SW480 (cell line): ENCODE measurements at regions not wholly inside any gene's neighbourhood (a gene's known extent, or its start where the extent isn't known, plus 50 kb on each side); places are given as distances from the start of the nearest gene placed in this dataset.

Experiments used
- DNase-seq: peaks from one replicate; pipeline ENCODE4 v3.0.0-alpha.2; 2016; ENCODE audit warnings: low spot score

DNA sequence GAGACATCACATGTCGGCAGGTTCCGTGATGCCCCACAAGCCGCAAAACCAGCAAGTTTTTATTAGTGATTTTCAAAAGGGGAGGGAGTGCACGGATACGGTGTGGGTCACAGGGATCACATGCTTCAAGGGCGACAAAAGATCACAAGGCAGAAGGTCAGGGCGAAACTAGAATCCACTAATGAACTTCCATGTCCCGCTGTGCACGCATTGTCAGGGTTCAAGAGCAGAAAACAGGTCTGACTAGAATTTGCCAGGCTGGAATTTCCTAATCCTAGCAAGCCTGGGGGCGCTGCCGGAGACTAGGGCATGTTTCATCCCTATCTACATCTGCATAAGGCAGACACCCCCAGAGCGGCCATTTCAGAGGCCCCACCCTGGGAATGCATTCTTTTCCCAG, 225.2 kb downstream of the NPHP4 start:
- peak; percentile 15 for DNase-seq

DNA sequence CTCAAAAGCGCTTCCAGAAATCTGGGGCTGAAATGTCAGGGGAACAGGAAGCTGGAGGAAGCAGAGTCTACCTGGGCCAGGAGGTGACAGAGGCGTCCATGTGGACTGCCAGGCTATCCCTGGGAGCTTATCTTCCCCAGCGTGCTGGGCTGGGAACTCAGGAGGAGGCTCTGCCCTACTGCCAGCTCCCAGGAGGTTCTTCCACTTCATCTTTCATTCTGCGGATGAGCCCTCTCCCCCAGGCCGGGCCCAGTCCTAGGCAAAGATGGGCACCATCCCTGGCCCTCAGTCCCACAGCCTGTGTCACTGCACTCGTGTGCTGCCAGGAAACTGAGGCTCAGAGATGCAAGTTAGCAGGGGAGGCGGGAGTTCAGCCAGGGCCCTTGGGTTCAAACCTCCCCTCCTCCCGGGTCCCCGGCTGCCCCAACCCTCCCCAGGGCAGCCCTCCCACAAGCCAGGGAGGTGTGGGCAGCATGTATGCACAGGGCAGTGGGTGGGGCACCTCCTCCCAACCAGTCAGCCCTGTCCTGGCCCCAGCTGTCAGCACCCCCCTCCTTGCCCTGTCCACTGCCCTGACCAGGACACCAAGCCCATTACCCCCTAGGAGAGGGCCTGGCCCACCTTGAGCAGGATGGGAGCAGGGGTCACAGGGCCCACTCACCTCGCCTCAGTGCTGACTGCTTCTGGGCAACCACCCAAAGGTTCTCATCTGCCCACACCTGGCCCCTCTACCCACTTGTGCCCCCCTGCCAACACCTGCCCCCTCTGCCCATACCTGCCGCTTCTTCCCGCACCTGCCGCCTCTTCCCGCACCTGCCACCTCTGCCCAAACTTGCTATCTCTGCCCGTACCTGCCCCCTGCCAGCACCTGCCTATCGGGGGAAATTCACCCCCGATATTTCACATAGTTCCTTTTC, 226.0 kb downstream of the NPHP4 start:
- peak; percentile 4 for DNase-seq

DNA sequence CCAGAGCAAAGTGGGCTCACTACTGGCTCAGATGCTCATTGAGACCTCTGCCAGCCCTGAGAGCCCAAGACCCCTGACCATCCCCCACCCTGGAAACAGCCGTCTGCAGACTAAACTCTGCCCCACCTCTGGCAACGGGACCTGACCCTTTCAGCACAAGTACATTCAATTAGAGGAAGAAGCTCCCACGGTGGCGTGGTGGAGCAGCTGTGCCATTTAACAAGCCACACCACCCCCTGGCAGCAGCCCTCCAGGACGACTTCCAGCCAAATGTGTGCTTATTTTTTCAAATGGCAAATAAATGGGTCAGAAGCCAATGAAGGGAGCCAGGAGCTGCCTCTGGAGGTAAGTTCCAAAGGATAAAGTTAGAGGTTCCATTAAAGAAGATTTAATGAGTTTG, 226.7 kb downstream of the NPHP4 start:
- DNase-seq, result no peak

DNA sequence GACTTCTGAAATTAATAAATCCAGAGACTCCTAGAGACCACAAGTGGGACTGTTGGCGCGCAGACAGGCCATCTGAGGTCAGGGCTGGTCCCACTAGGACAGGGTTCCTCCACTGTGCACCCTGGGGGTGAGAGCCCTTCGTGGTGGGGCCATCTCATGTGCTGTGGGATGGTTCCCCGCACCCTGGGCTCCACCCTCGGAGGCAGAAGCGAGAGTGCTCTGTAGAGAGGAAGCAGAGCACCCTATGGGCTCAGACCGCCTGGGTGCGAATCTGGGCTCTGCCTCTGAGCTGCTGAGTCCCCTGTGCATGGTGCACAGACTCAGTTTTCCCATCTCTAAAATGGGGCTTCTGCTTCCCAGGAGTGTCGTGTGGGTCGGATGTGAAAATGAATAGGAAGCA, 227.3 kb downstream of the NPHP4 start:
- no peak for DNase-seq

DNA sequence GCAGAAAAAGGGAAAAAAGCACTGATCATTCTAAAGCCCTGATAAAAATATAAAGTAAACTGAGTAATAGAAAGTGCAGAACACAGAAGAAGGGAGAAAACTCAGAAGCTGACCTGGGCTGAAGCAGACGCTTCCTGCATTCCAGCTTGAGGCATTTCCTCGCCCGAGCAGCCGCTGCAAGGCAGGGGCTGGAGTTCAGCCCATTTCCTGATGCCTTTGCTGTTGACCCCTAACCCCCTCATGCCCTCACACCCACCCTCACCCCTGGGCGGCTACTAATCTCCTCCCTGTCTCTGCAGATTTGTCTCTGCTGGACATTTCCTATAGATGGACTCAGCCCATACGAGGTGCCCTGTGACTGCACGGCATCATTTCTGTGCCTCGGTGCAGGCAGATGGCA, 227.8 kb downstream of the NPHP4 start:
- DNase-seq, result no peak

DNA sequence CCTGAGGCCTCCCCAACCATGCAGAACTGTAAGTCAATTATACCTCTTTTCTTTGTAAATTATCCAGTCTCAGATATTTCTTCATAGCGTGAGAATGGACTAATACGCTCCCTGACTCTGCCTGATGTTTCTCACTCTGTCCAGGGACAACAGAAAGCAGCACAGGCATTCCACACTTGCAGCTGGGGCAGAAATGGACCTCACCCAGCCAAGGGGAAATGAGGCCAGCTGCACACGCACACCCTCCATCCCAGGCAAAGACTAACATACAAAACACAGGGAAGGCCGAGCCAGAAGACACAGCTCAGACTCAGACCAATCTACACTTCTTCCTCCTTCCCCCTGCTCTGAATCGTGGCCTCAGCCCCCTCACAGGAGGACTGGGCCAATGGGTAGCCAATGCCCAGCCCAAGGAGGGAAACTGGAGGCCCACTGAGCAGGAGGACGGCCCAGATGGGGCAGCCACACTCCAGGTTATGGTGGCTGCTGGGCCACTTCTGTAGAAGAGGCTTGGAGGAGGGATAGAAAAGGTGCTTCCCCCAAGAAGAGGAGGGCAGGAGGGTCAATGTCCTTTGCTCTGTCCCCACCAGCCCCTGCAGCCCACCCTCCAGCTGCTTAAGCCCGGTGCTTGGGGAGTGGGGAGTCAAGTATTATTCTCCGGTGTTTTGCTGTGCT, 228.4 kb downstream of the NPHP4 start:
- DNase-seq, result no peak

DNA sequence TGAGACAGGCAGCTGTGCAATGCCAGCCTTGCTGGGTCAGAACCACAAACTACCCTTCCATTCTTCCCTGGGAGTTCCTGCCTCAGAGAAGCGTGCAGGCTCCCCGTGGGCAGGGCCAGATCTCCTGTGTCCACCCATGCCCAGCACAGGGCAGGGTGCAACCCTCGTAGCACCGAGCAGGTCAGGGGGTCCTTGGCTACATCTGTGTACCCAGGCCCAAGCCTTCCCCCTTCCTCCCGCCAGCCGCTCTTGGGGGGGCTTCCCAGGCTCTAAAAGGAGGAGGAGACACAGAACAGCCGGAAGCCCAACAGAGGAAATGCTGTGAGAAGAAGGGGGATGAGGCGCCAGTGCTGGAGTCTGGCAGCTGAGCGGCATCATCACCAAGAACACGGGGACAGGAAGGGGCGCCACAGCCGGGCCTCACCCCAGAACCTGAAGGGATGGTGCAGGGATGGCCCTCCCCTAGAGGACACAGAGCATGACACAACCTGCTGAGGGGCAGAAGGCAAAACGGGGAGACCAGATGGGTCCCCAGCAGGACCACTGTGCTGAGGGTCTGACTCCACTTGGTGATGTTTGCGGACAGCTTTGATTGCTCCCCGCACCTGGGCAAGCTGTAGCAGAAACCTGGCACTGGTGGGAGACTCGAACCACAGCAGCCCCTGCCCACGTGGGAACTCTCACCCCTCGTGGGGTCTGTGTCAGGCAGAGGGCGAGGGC, 233.2 kb downstream of the NPHP4 start:
- no peak for DNase-seq

DNA sequence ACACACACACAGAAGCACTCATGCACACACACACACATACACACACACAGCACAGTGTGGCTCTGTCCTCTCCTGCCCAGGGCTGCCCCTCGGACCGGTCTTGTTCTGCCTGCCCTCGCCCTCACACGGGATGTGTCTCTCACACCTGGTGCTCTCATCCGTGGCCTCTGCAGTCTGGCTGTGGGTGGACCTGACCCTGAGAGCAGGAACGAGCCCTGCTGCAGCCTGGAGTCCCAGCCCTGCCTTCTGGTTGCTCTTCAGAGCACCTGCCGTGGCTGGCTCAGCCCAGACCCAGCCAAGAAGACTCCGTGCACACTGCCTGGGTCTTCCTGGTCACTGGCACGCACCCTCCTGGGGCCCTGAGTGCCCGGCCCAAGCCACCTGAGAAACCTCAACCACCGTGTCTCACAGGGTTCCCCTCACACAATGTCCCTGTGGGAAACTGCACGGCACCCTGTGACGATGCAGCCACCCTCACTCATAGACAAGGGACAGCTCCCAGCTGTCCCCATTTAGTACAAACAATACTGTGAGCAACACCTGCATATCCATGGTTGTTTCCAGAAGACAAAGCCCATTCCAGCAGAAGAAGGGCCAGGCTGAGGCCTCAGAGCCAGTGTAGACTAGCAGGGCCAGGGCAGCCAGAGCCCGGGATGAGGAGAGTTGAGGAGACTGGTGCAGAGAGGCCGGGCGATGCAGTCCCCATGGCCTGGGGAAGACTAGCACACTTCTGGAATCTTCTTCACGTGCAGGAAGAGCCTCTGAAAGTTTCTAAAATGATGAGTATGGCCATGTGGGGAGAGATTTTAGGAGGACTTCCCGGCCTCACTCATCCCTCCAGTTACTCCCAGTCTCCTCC, 234.0 kb downstream of the NPHP4 start:
- no peak for DNase-seq

DNA sequence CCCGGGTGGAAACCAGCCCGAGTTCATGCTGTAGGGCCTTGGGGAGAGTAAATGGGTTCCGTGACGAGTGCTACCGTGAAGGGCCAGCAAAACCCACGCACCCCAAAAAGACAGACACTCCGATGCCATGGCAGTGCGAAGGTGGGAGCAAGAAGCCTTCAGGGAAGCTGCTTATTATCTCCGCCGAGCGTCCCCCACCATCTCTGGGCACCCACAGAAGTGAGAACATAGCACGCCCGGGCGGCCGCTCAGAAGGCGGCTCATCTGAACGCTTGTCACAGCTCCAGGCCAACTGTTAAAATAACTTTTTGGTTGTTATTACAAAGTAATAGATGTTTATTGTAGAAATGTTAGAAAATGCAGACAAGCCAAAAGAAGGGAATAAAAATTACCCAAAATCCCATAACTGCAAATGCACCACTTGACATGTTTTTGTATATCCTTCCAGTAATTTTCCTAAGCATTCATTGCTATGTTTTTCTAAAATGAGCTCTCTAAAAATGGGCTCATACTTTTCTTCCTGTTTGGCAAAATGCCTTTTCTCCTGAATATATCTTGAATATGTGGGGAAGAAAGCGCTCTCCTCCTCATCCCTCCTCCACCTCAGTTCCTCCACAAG, 234.9 kb downstream of the NPHP4 start:
- DNase-seq, result no peak

DNA sequence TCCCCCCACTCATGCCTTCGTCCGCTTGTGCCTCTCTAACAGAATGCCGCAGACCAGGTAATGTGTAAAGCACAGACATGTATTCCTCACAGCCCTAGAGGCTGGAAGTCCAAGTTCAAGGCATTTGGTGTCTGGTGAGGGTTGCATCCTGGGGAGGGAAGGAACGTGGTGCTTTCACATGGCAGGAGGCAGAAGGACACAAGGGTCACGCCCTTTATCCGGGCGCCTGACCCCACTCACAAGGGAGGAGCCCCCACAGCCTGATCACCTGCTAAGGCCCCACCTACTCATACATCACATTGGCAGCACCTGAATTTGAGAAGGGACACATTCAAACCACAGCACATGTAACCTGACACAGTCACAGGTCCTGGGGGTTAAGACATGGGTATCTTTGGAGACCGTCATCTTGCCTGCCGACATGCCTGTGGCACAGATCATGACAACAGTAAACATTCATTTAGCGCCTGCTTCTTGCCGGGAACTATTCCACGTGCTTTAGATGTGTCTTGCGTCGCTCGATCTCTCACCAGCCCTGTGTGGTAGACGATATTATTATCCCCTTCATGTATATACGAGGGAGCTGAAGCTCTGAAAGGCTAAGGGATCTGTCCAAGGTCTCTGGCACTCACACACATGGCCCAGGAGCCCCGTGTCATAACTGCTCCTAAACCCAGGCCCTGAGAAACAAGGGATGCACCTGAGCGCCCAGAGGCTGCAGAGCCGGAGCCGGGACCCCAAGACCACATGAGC, 235.6 kb downstream of the NPHP4 start:
- no peak for DNase-seq

DNA sequence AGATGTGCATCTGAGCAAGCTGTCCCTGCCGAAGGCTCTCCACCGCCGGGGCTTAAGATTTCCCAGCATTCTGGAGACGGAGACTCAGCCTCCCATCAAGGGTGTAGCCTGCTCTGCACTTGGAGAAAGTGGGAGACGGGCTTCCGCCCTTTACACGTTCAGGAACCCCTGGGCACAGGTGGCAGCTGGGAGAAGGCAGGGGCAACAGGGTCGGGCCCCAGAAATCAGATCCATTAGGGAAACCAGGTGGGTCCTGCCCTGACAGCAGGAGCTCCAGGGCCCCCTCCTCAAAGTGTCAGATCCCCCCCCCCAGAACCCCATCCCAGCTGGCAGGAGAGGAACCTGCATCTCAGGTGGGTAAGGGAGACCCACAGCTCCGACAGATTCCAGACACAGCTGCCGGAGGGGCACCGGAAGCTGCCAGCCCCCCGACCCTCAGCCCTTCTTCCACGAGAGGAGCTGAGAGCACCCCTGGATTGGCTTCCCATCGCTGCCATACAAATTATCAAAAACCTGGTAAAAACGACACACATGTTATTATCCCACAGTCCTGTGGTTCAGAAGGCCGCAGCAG, 236.6 kb downstream of the NPHP4 start:
- no peak for DNase-seq

DNA sequence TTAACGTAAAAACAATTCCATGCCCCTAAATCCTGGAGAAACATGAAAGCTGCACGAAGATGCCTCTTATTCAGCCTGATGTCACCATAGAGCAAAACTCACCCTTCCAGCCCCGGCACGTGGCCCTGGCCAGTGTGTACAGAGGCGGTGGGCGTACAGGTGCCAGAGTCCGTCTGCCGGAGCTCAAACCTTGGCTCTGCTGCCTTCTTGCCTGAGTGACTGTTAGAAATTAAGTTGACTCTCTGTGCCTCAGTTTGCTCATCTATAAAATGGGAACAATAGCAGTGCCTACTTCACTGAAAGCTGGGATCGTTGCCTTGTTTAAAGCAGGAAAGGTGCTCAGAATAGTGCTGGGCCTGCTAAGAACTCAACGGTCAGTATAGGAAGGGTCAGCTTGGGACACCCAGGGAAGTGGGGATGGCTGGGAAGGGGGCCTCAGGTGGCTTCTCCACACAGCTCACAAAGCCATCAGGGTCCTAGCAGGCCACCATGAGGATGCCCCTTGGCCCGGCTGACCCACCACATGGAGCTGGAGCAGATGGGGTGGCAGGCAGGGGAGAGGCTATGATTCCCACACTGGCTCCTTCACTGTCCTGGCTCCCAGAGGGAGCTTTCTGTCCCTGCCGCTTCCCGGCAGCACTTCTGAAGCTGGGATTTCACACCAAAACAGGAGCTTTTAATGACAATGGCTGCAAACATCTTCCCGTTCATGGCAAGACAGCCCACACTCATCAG, 237.2 kb downstream of the NPHP4 start:
- no peak for DNase-seq

DNA sequence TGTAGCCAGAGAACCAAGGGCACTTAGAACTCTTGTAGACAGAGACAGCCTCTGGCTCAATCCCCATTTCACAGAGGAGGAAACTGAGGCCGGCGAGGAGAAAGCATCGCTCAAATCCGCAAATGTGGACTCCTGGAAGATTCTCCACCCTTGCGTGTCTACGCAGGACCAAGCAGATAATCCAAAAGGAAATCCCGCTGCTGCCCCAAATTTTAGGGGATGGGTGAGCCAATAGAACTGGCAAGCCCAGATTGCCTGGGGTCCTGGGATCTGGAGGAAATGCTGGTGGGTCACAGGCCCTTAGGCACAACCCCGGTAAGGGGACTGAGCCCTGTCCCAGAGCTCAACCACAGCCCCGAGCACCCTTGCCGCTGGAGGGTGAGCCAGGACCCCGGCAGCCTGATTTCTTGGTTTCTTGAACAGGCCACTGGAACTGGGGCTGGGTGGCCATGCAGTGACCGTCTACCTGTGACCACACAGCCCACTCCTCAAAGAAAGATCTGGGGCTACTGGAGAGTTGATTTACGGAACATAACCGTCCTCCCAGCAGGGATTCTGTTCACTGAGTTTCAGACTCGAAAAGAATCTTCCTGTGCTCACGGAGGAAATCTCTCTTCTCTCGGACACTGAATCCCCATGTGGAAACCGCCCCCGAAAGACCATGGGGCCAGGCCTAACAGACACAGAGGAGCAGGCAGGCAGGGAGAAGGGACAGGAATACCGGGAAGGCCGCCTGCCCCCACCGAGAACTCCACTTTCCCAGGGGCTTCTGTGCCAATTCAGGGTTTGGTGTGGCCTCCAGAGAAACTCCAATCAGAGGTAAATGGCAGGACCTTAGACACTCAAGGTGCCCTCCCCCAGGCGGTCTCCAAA, 238.4 kb downstream of the NPHP4 start:
- no peak for DNase-seq

DNA sequence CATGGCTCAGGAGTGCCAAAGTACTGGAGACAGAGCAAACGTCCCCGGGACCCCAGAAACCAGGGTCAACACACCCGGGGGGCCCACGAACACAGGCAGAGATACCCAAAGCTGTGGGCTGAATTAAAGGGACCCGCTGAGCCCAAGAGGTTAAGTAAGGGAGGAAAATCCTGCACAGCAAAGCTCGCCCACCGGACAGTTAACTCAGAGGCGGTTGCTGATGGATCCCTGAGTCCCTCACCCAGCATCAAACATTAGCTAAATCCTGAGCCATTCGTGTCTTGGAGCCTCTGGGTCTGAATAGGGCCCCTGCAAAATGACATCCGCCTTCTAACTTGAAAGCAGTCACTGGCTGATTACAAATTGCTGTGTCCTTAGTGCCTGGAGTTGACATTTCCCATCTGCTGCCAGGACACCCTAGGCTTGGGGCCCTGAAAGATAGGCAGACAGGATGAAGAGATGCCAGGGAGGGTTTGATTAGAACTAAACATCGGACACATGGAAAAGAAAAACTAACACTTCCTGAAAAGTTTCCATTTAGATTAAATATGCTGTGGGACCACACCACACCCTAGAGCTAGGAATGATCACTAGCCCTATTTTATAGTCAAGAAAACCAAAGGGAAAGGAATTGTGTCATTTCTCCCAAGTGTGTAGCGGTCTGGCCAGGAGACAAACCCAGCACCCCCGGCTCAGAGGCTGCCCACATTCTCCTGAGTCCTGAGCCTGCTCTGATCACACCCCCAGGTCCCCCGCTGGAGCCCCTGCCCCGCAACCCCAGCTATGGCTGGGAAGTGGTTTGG, 239.3 kb downstream of the NPHP4 start:
- no peak for DNase-seq

DNA sequence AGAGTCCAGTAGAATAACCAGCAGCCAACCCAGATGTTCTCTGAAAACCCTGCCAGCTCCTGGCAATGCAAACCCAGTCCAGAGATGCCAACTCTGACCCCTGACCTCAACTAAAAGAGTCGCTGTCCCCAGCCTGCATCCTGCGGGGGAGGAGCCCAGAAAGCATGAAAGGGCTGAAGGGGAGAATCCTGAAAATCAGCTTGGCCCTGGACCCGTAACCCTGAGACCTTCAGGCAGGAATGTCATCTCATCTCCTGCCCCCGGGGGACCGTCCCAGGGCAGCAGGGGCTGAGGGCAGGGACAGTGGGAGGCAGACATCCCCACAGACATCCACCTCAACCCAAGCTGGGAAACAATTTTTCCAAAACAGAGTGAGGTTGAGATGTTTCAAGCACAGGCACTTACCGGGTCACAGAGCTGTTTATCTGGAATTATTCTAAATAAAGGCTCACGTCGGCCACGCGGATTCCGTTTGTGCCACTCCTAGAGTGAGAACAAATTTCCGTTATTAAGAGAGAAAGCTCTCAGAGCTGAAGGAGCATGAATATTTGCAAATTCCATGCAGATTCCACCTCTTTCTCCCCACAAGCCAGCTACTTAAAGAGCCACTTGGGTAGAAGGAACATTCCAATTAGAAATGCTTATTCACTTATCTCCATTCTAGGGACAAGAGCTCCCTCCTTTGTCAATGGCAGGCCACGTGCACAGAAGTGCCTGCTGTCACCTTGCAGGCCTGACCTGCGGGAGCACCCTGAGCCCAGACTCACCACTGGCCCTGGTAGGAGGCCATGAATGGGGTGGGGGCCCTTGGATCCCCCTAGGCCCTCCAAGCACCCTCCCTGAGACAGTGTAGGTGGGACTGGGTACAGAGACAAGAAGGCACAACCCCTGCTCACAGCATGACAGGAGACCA, 240.1 kb downstream of the NPHP4 start:
- DNase-seq, result peak; percentile 39

DNA sequence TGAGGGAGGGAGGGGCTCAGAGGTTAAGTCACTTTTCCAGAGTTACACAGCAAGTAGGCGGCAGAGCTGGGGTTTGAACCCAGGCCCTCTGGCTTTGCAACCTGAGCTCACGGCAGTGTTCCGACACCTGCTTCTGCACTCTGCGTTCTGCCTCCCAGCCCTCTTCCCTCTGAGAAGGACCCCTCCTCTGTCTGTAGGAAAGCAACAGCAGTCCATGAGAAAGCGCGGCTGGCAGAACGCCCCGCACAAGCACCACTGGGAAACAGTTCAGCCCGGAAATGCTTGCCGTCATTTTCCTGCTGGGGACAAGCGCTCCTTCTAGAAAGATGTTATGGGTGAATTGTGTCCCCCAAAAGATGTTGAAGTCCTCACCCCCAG, 241.1 kb downstream of the NPHP4 start:
- DNase-seq, result no peak
